ENCODE measurements at regions not wholly inside any gene's neighbourhood (a gene's known extent, or its start where the extent isn't known, plus 50 kb on each side); places are given as distances from the start of the nearest gene placed in this dataset.

DNA sequence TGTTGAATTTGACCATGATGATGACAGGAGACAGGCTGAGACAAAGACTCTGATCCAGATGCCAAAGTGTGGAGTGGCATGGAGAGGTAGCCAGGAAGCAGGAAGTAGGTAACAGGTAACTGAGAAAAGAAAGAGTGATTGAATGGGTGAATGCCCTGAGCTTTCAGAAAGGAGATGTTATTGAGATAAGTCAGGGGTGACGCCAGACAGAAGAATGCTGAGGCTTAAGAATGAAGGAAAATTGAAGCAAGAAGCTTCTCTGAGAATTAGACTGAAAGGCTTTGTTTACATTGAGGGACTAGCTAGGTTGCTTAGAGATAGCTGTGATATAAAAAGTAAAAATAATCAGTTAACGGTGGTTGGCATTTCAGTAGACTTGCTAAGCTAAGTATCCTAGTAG lies 165.7 kb downstream of the PSAT1 start:
- Histone ChIP-seq H3K27me3 (replicated peaks in 1 of 4; ENCODE audit: control insufficient read depth in 3 of 4, extremely low read depth in 1 of 4, insufficient read depth in 3 of 4, low read length in 3 of 4) (no peaks in the 10 kb centered on the region), H3K23me2 (ENCODE audit: low read depth, low read length) (no peaks in the 10 kb centered on the region), H3K4me2 (ENCODE audit: insufficient read depth in 1 of 2, low read depth in 2 of 2, low read length in 2 of 2) (no peak overlapping the region), H2BK120ac (replicated peaks; ENCODE audit: low read depth, low read length) (no peak overlapping the region), H2BK15ac (ENCODE audit: low read length) (no peak overlapping the region), H3K18ac (ENCODE audit: extremely low read depth, low read length) (no peak overlapping the region), H4K91ac (replicated peaks; ENCODE audit: insufficient read length, low read length) (no peak overlapping the region), H3K27ac (ENCODE audit: low read depth, low read length) (no peak overlapping the region), H2BK5ac (ENCODE audit: low read depth, low read length) (no peak overlapping the region), H3K4ac (replicated peaks; ENCODE audit: insufficient read length, low read depth, low read length) (no peak overlapping the region), H4K8ac (ENCODE audit: extremely low read depth, insufficient read depth, low read length) (no peak overlapping the region), H2BK12ac (ENCODE audit: low read depth, low read length) (no peak overlapping the region), H2AK5ac (ENCODE audit: low read depth, low read length) (no peak overlapping the region), H3K79me1 (ENCODE audit: low read depth, low read length) (no peaks in the 10 kb centered on the region), H3K36me3 (ENCODE audit: control insufficient read depth in 2 of 4, insufficient read depth in 4 of 4, low read length in 3 of 4) (peaks cover 0 to 5% (median 0%) of the 10 kb centered on the region in 4 experiments; a peak in 2 of 8 replicates), H3K4me3 (ENCODE audit: extremely low read depth in 1 of 4, insufficient read depth in 2 of 4, low read depth in 3 of 4, low read length in 4 of 4) (no peak overlapping the region), H3K4me1 (replicated peaks in 1 of 4; ENCODE audit: control insufficient read depth in 3 of 4, insufficient read depth in 4 of 4, low read length in 3 of 4) (no peaks in the 10 kb centered on the region), H3K23ac (ENCODE audit: insufficient read length) (no peak overlapping the region), H3K9me3 (ENCODE audit: insufficient read depth in 2 of 2, low read depth in 1 of 2, low read length in 1 of 2) (peaks cover 0 to 10% of the 10 kb centered on the region in 2 experiments; a peak in 2 of 4 replicates), H4K5ac (ENCODE audit: insufficient read length, low read depth, low read length) (no peak overlapping the region), H4K20me1 (replicated peaks in 1 of 2; ENCODE audit: control insufficient read depth in 1 of 2, insufficient read depth in 2 of 2, low read length in 2 of 2) (no peaks in the 10 kb centered on the region), H2AFZ (ENCODE audit: low read length) (no peak overlapping the region), H3K14ac (ENCODE audit: insufficient read length) (no peak overlapping the region), H2BK20ac (ENCODE audit: low read length) (no peak overlapping the region), H3K79me2 (ENCODE audit: control insufficient read depth in 1 of 2, insufficient read depth in 2 of 2, low read length in 2 of 2) (no peaks in the 10 kb centered on the region), H3K56ac (replicated peaks; ENCODE audit: insufficient read length, low read depth, low read length) (no peak overlapping the region), H3K9ac (replicated peaks in 1 of 4; ENCODE audit: extremely low read depth in 1 of 4, low read depth in 3 of 4, low read length in 3 of 4) (no peak overlapping the region)
- CTCF ChIA-PET (ENCODE audit: partially characterized antibody) = interaction anchor here (1.5 kb wide), 2 partner anchors 23 to 42 kb away, joined by 3 read pairs; no protein-coding TSS in a partner anchor
- POLR2A ChIA-PET (ENCODE audit: partially characterized antibody) = no interaction called here
- DNase-seq (ENCODE audit: low read depth in 1 of 2, low spot score in 2 of 2) (no peak), FAIRE-seq (no peak)
- 89% methylated on average over 2 of the region's 2 CpGs; no CpG with 5 or more reads in 1 of the 2 experiments for WGBS, 2 experiments (ENCODE audit: extremely low coverage in 1 of 2, insufficient coverage in 1 of 2, insufficient read length in 1 of 2, insufficient replicate concordance in 2 of 2, low coverage in 1 of 2, low lambda C conversion rate in 2 of 2, missing lambda C conversion rate in 1 of 2)
- TF ChIP-seq NRF1 (IDR thresholded peaks at IDR 0.05; ENCODE audit: low read depth, low read length) = no peak
- no peak for TF ChIP-seq ASH2L (IDR thresholded peaks at IDR 0.05; ENCODE audit: low read length)
- no peak for TF ChIP-seq GTF2F1 (IDR thresholded peaks at IDR 0.05; ENCODE audit: borderline replicate concordance, low read depth, low read length)
